ENCODE measurements at regions not wholly inside any gene's neighbourhood (a gene's known extent, or its start where the extent isn't known, plus 50 kb on each side); places are given as distances from the start of the nearest gene placed in this dataset.
"Not testable (repeated sequence)": the region's sequence is repeated elsewhere in the genome, so short reads cannot be mapped to it uniquely, and the experiment has no call there.

- H3K36me3 Mint-ChIP-seq; H3K27me3 Mint-ChIP-seq; DNase-seq; CTCF ChIA-PET; intact Hi-C loops (cut with micrococcal nuclease); H3K4me1 Mint-ChIP-seq (ENCODE audit: low read depth); POLR2A ChIA-PET; H3K27ac Mint-ChIP-seq; H3K4me3 Mint-ChIP-seq: not testable (repeated sequence)
- H3K9me3 Mint-ChIP-seq: peaks cover 32% of the 10 kb centered on the region
Observed at GRCh38 chr5:86466721-86467120, 151.0 kb upstream of the COX7C start.

- POLR2A ChIA-PET: no interaction called here
- H3K36me3 Mint-ChIP-seq: no peaks in the 10 kb centered on the region
- no peak for DNase-seq
- peaks cover 2% of the 10 kb centered on the region for H3K9me3 Mint-ChIP-seq
- H3K27me3 Mint-ChIP-seq: no peaks in the 10 kb centered on the region
- CTCF ChIA-PET: no interaction called here
- H3K4me3 Mint-ChIP-seq: no peak overlapping the region
- H3K27ac Mint-ChIP-seq: no peak overlapping the region
- no peaks in the 10 kb centered on the region for H3K4me1 Mint-ChIP-seq (ENCODE audit: low read depth)
- intact Hi-C loops (cut with micrococcal nuclease): no loop called here
Observed at GRCh38 chr5:86482008-86482407, 135.7 kb upstream of the COX7C start.

GRCh38 chr5:86493777-86494176, 124.0 kb upstream of the COX7C start:
- ChIA-PET CTCF (no interaction called here), POLR2A (no interaction called here)
- no peak overlapping the region for H3K4me3 Mint-ChIP-seq
- intact Hi-C loops (cut with micrococcal nuclease): no loop called here
- no peaks in the 10 kb centered on the region for H3K9me3 Mint-ChIP-seq
- H3K4me1 Mint-ChIP-seq (ENCODE audit: low read depth): no peaks in the 10 kb centered on the region
- H3K27me3 Mint-ChIP-seq: no peaks in the 10 kb centered on the region
- no peak for DNase-seq
- H3K36me3 Mint-ChIP-seq: no peaks in the 10 kb centered on the region
- H3K27ac Mint-ChIP-seq: no peak overlapping the region

- no peak overlapping the region for H3K27ac Mint-ChIP-seq
- CTCF ChIA-PET: no interaction called here
- POLR2A ChIA-PET: no interaction called here
- H3K4me1 Mint-ChIP-seq (ENCODE audit: low read depth): no peaks in the 10 kb centered on the region
- DNase-seq: no peak
- H3K9me3 Mint-ChIP-seq: no peaks in the 10 kb centered on the region
- no peaks in the 10 kb centered on the region for H3K27me3 Mint-ChIP-seq
- no peak overlapping the region for H3K4me3 Mint-ChIP-seq
- intact Hi-C loops (cut with micrococcal nuclease): no loop called here
- no peaks in the 10 kb centered on the region for H3K36me3 Mint-ChIP-seq
Observed at GRCh38 chr5:86500947-86501346, 116.8 kb upstream of the COX7C start.

GRCh38 chr5:86507574-86507973, 110.2 kb upstream of the COX7C start:
- no peaks in the 10 kb centered on the region for H3K4me1 Mint-ChIP-seq (ENCODE audit: low read depth)
- ChIA-PET CTCF (interaction anchor here (1.0 kb wide), 1 partner anchor 172 kb away, joined by 3 read pairs; no protein-coding TSS in a partner anchor), POLR2A (no interaction called here)
- DNase-seq: no peak
- H3K27me3 Mint-ChIP-seq: no peaks in the 10 kb centered on the region
- no peak overlapping the region for H3K27ac Mint-ChIP-seq
- peaks cover 3% of the 10 kb centered on the region for H3K9me3 Mint-ChIP-seq
- no peak overlapping the region for H3K4me3 Mint-ChIP-seq
- intact Hi-C loops (cut with micrococcal nuclease): no loop called here
- no peaks in the 10 kb centered on the region for H3K36me3 Mint-ChIP-seq

- DNase-seq; H3K36me3 Mint-ChIP-seq; intact Hi-C loops (cut with micrococcal nuclease); H3K4me1 Mint-ChIP-seq (ENCODE audit: low read depth); H3K27me3 Mint-ChIP-seq; H3K9me3 Mint-ChIP-seq; CTCF ChIA-PET; H3K4me3 Mint-ChIP-seq; H3K27ac Mint-ChIP-seq; POLR2A ChIA-PET: not testable (repeated sequence)
Observed at GRCh38 chr5:86510330-86510915, 107.3 kb upstream of the COX7C start.

GRCh38 chr5:86523718-86524117, 94.0 kb upstream of the COX7C start:
- no peaks in the 10 kb centered on the region for H3K4me1 Mint-ChIP-seq (ENCODE audit: low read depth)
- no peak for DNase-seq
- H3K36me3 Mint-ChIP-seq: no peaks in the 10 kb centered on the region
- no peaks in the 10 kb centered on the region for H3K9me3 Mint-ChIP-seq
- CTCF ChIA-PET: no interaction called here
- intact Hi-C loops (cut with micrococcal nuclease): no loop called here
- POLR2A ChIA-PET: no interaction called here
- H3K27ac Mint-ChIP-seq: no peak overlapping the region
- H3K4me3 Mint-ChIP-seq: no peak overlapping the region
- no peaks in the 10 kb centered on the region for H3K27me3 Mint-ChIP-seq

GRCh38 chr5:86525622-86526021, 92.1 kb upstream of the COX7C start:
- no peaks in the 10 kb centered on the region for H3K9me3 Mint-ChIP-seq
- intact Hi-C loops (cut with micrococcal nuclease): no loop called here

GRCh38 chr5:86526811-86527348, 90.9 kb upstream of the COX7C start:
- CTCF ChIA-PET: no interaction called here
- peaks cover 3% of the 10 kb centered on the region for H3K27me3 Mint-ChIP-seq
- POLR2A ChIA-PET: no interaction called here
- DNase-seq: no peak
- no peaks in the 10 kb centered on the region for H3K36me3 Mint-ChIP-seq
- H3K4me3 Mint-ChIP-seq: no peak overlapping the region
- intact Hi-C loops (cut with micrococcal nuclease): no loop called here
- no peaks in the 10 kb centered on the region for H3K4me1 Mint-ChIP-seq (ENCODE audit: low read depth)
- H3K9me3 Mint-ChIP-seq: no peaks in the 10 kb centered on the region
- H3K27ac Mint-ChIP-seq: no peak overlapping the region

More at GRCh38 chr5:86525622-86526021, 92.1 kb upstream of the COX7C start:
- ChIA-PET POLR2A (no interaction called here), CTCF (no interaction called here)
- H3K27me3 Mint-ChIP-seq: peaks cover 1% of the 10 kb centered on the region
- H3K36me3 Mint-ChIP-seq: no peaks in the 10 kb centered on the region
- H3K4me1 Mint-ChIP-seq (ENCODE audit: low read depth): no peaks in the 10 kb centered on the region
- no peak overlapping the region for H3K27ac Mint-ChIP-seq
- no peak for DNase-seq
- H3K4me3 Mint-ChIP-seq: no peak overlapping the region

GRCh38 chr5:86532429-86532828, 85.3 kb upstream of the COX7C start:
- Mint-ChIP-seq H3K9me3 (no peaks in the 10 kb centered on the region), H3K4me1 (ENCODE audit: low read depth) (no peaks in the 10 kb centered on the region), H3K36me3 (no peaks in the 10 kb centered on the region), H3K27ac (no peak overlapping the region), H3K4me3 (no peak overlapping the region), H3K27me3 (peaks cover 3% of the 10 kb centered on the region)
- intact Hi-C loops (cut with micrococcal nuclease): no loop called here
- ChIA-PET CTCF (no interaction called here), POLR2A (no interaction called here)
- DNase-seq: no peak

- no peaks in the 10 kb centered on the region for H3K9me3 Mint-ChIP-seq
- H3K36me3 Mint-ChIP-seq: no peaks in the 10 kb centered on the region
- intact Hi-C loops (cut with micrococcal nuclease): no loop called here
- no peak for DNase-seq
- no peak overlapping the region for H3K27ac Mint-ChIP-seq
- no peaks in the 10 kb centered on the region for H3K27me3 Mint-ChIP-seq
- ChIA-PET CTCF (no interaction called here), POLR2A (no interaction called here)
- H3K4me1 Mint-ChIP-seq (ENCODE audit: low read depth): no peaks in the 10 kb centered on the region
- no peak overlapping the region for H3K4me3 Mint-ChIP-seq
Observed at GRCh38 chr5:86536396-86536795, 81.3 kb upstream of the COX7C start.

- no peak for DNase-seq
- Mint-ChIP-seq H3K27ac (no peak overlapping the region), H3K4me1 (ENCODE audit: low read depth) (no peaks in the 10 kb centered on the region), H3K27me3 (peaks cover 1% of the 10 kb centered on the region), H3K4me3 (no peak overlapping the region), H3K9me3 (no peaks in the 10 kb centered on the region), H3K36me3 (no peaks in the 10 kb centered on the region)
- ChIA-PET POLR2A (no interaction called here), CTCF (no interaction called here)
- intact Hi-C loops (cut with micrococcal nuclease): no loop called here
Observed at GRCh38 chr5:86542532-86542931, 75.2 kb upstream of the COX7C start.

- ChIA-PET POLR2A (no interaction called here), CTCF (no interaction called here)
- intact Hi-C loops (cut with micrococcal nuclease): no loop called here
- H3K9me3 Mint-ChIP-seq: no peaks in the 10 kb centered on the region
- no peak overlapping the region for H3K4me3 Mint-ChIP-seq
- no peaks in the 10 kb centered on the region for H3K36me3 Mint-ChIP-seq
- peaks cover 1% of the 10 kb centered on the region for H3K27me3 Mint-ChIP-seq
- H3K27ac Mint-ChIP-seq: no peak overlapping the region
- no peaks in the 10 kb centered on the region for H3K4me1 Mint-ChIP-seq (ENCODE audit: low read depth)
- no peak for DNase-seq
Observed at GRCh38 chr5:86546044-86546443, 71.7 kb upstream of the COX7C start.

All from activated CD4-positive, alpha-beta memory T cell treated with anti-CD3 and anti-CD28 coated beads for 36 hours (primary cell).